ENCODE measurements at regions not wholly inside any gene's neighbourhood (a gene's known extent, or its start where the extent isn't known, plus 50 kb on each side); places are given as distances from the start of the nearest gene placed in this dataset.

- no peak for TF ChIP-seq CTCF (IDR thresholded peaks at IDR 0.05)
- no peak for ATAC-seq (ENCODE audit: low read depth)
- Mint-ChIP-seq H3K4me1 (no peaks in the 10 kb centered on the region), H3K9me3 (no peaks in the 10 kb centered on the region), H3K27ac (no peak overlapping the region), H3K27me3 (no peaks in the 10 kb centered on the region), H3K4me3 (no peak overlapping the region), H3K36me3 (ENCODE audit: low read depth) (no peaks in the 10 kb centered on the region)
- POLR2A ChIA-PET: no interaction called here
- CTCF ChIA-PET: no interaction called here
- DNase-seq: no peak
- intact Hi-C loops (cut with micrococcal nuclease): no loop called here
These were observed 183.4 kb downstream of the MZT1 start for GRCh38 chr13:72544042-72544441.

- ChIA-PET POLR2A (no interaction called here), CTCF (no interaction called here)
- no peak overlapping the region for H3K4me3 Mint-ChIP-seq
- intact Hi-C loops (cut with micrococcal nuclease): no loop called here
- H3K9me3 Mint-ChIP-seq: no peaks in the 10 kb centered on the region
- H3K36me3 Mint-ChIP-seq (ENCODE audit: low read depth): no peaks in the 10 kb centered on the region
- no peaks in the 10 kb centered on the region for H3K27me3 Mint-ChIP-seq
- no peak for TF ChIP-seq CTCF (IDR thresholded peaks at IDR 0.05)
- ATAC-seq (ENCODE audit: low read depth) (no peak), DNase-seq (no peak)
- no peaks in the 10 kb centered on the region for H3K4me1 Mint-ChIP-seq
- no peak overlapping the region for H3K27ac Mint-ChIP-seq
These were observed 185.2 kb downstream of the MZT1 start for GRCh38 chr13:72542241-72542640.

GRCh38 chr13:72541674-72542073 lies 185.8 kb downstream of the MZT1 start:
- intact Hi-C loops (cut with micrococcal nuclease): no loop called here
- DNase-seq: no peak
- Mint-ChIP-seq H3K4me3 (no peak overlapping the region), H3K27me3 (no peaks in the 10 kb centered on the region), H3K36me3 (ENCODE audit: low read depth) (no peaks in the 10 kb centered on the region), H3K4me1 (no peaks in the 10 kb centered on the region), H3K27ac (no peak overlapping the region), H3K9me3 (no peaks in the 10 kb centered on the region)
- no peak for TF ChIP-seq CTCF (IDR thresholded peaks at IDR 0.05)
- no peak for ATAC-seq (ENCODE audit: low read depth)
- ChIA-PET POLR2A (no interaction called here), CTCF (no interaction called here)

- Mint-ChIP-seq H3K4me3 (no peak overlapping the region), H3K9me3 (no peaks in the 10 kb centered on the region), H3K27me3 (no peaks in the 10 kb centered on the region), H3K4me1 (no peaks in the 10 kb centered on the region), H3K27ac (no peak overlapping the region), H3K36me3 (ENCODE audit: low read depth) (no peaks in the 10 kb centered on the region)
- ChIA-PET CTCF (no interaction called here), POLR2A (no interaction called here)
- DNase-seq (no peak), ATAC-seq (ENCODE audit: low read depth) (no peak)
- no peak for TF ChIP-seq CTCF (IDR thresholded peaks at IDR 0.05)
- intact Hi-C loops (cut with micrococcal nuclease): no loop called here
These were observed 186.5 kb downstream of the MZT1 start for GRCh38 chr13:72540881-72541280.

GRCh38 chr13:72539925-72540324 lies 187.5 kb downstream of the MZT1 start:
- ChIA-PET CTCF (no interaction called here), POLR2A (no interaction called here)
- intact Hi-C loops (cut with micrococcal nuclease): no loop called here
- no peak for DNase-seq
- H3K36me3 Mint-ChIP-seq (ENCODE audit: low read depth): no peaks in the 10 kb centered on the region
- no peaks in the 10 kb centered on the region for H3K4me1 Mint-ChIP-seq
- TF ChIP-seq CTCF (IDR thresholded peaks at IDR 0.05): no peak
- no peaks in the 10 kb centered on the region for H3K27me3 Mint-ChIP-seq
- no peak for ATAC-seq (ENCODE audit: low read depth)
- no peak overlapping the region for H3K4me3 Mint-ChIP-seq
- no peaks in the 10 kb centered on the region for H3K9me3 Mint-ChIP-seq
- H3K27ac Mint-ChIP-seq: no peak overlapping the region

Data from activated B cell treated with CpG ODN at 0.5 μM for 24 hours (primary cell).